ENCODE measurements at regions not wholly inside any gene's neighbourhood (a gene's known extent, or its start where the extent isn't known, plus 50 kb on each side); places are given as distances from the start of the nearest gene placed in this dataset.

DNA sequence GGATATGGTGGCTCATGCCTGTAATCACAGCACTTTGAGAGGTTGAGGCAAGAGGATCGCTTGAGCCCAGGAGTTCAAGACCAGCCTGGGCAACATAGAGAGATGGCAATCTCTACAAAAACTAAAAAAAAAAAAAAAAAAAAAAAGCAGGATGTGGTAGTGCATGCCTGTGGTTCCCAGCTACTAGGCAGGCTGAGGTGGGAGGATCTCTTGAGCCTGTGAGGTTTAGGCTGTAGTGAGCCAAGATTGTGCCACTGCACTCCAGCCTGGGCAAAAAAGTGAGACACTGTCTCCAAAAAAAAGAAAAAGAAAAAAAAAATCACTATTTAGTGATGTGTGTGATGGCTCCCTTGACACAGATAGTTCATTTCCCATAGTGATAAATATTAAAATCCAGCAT, 365.0 kb upstream of the NBEA start:
- TF ChIP-seq, protein P1, sequence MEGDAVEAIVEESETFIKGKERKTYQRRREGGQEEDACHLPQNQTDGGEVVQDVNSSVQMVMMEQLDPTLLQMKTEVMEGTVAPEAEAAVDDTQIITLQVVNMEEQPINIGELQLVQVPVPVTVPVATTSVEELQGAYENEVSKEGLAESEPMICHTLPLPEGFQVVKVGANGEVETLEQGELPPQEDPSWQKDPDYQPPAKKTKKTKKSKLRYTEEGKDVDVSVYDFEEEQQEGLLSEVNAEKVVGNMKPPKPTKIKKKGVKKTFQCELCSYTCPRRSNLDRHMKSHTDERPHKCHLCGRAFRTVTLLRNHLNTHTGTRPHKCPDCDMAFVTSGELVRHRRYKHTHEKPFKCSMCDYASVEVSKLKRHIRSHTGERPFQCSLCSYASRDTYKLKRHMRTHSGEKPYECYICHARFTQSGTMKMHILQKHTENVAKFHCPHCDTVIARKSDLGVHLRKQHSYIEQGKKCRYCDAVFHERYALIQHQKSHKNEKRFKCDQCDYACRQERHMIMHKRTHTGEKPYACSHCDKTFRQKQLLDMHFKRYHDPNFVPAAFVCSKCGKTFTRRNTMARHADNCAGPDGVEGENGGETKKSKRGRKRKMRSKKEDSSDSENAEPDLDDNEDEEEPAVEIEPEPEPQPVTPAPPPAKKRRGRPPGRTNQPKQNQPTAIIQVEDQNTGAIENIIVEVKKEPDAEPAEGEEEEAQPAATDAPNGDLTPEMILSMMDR (IDR thresholded peaks at IDR 0.05) = no peak
- TF ChIP-seq POLR2A (IDR thresholded peaks at IDR 0.05) = no peak
